WTC11 (cell line): ENCODE measurements at regions not wholly inside any gene's neighbourhood (a gene's known extent, or its start where the extent isn't known, plus 50 kb on each side); places are given as distances from the start of the nearest gene placed in this dataset.

Source experiments
- ATAC-seq: fragments of 200-7000 bp; cut with Tn5 transposase; 2 replicates; pipeline ENCODE4 v1.10.0; 2021; ENCODE audit warnings: mild to moderate bottlenecking, moderate library complexity
- CTCF ChIA-PET: fragments of 300-600 bp; sonication (Branson Sonifier 250); formaldehyde crosslinking; loops from one replicate; lab custom pipeline; 2021; ENCODE audit warnings: antibody characterized with exemption; lab: Charles Lee
- POLR2A ChIA-PET: fragments of 350-600 bp; sonication (Branson Sonifier 250); formaldehyde crosslinking; loops from one replicate; lab custom pipeline; 2021; ENCODE audit warnings: antibody characterized with exemption; lab: Charles Lee
- DNase-seq: peaks from one replicate; pipeline ENCODE4 v3.0.0; 2021; ENCODE audit warnings: low spot score
- H3K27ac Mint-ChIP-seq: 2 replicates; pipeline ENCODE4 v1.8.0; 2021; ENCODE audit warnings: mixed read lengths
- H3K27me3 Mint-ChIP-seq: 2 replicates; pipeline ENCODE4 v1.8.0; 2021; ENCODE audit warnings: low read depth, mild to moderate bottlenecking, moderate library complexity, mixed read lengths
- H3K36me3 Mint-ChIP-seq: 2 replicates; pipeline ENCODE4 v1.8.0; 2021; ENCODE audit warnings: mixed read lengths
- H3K4me1 Mint-ChIP-seq: 2 replicates; pipeline ENCODE4 v1.8.0; 2022; ENCODE audit warnings: mixed read lengths
- H3K4me3 Mint-ChIP-seq: 2 replicates; pipeline ENCODE4 v1.8.0; 2021; ENCODE audit warnings: mild to moderate bottlenecking, moderate library complexity, mixed read lengths
- H3K9me3 Mint-ChIP-seq: 2 replicates; pipeline ENCODE4 v1.8.0; 2021; ENCODE audit warnings: mixed read lengths
- E2F1 ChIP-seq: sonication (generic); formaldehyde crosslinking; IDR thresholded peaks from 2 replicates; pipeline ENCODE4 v1.8.0; 2022; ENCODE audit warnings: mild to moderate bottlenecking, missing genetic modification reagents
- FOXJ3 ChIP-seq: sonication (generic); formaldehyde crosslinking; IDR thresholded peaks from 2 replicates; pipeline ENCODE4 v1.9.0; 2021; ENCODE audit warnings: missing genetic modification reagents, mild to moderate bottlenecking, borderline replicate concordance
- FOXP4 ChIP-seq: sonication (generic); formaldehyde crosslinking; IDR thresholded peaks from 2 replicates; pipeline ENCODE4 v1.8.0; 2022; ENCODE audit warnings: mild to moderate bottlenecking, missing genetic modification reagents
- HMGA2 ChIP-seq: fragments of 250-450 bp; sonication (Bioruptor Pico); IDR thresholded peaks from 2 replicates; pipeline ENCODE4 v1.4.0; 2021; ENCODE audit warnings: mild to moderate bottlenecking, moderate library complexity
- JAZF1 ChIP-seq: fragments of 250-450 bp; sonication (Bioruptor Pico); IDR thresholded peaks from 2 replicates; pipeline ENCODE4 v1.9.0; 2021; ENCODE audit warnings: moderate library complexity, mild to moderate bottlenecking, inconsistent platforms
- MAX ChIP-seq: sonication (generic); formaldehyde crosslinking; IDR thresholded peaks from 2 replicates; pipeline ENCODE4 v1.8.0; 2022; ENCODE audit warnings: mild to moderate bottlenecking, missing genetic modification reagents
- NFATC4 ChIP-seq: fragments of 250-450 bp; sonication (Bioruptor Pico); IDR thresholded peaks from 2 replicates; pipeline ENCODE4 v1.9.0; 2021; ENCODE audit warnings: mild to moderate bottlenecking
- NFYB ChIP-seq: sonication (generic); formaldehyde crosslinking; conservative IDR thresholded peaks from 2 replicates; pipeline ENCODE4 v1.8.0; 2022; ENCODE audit warnings: low read depth, missing genetic modification reagents
- NR3C1 ChIP-seq: sonication (generic); formaldehyde crosslinking; conservative IDR thresholded peaks from 2 replicates; pipeline ENCODE4 v1.8.1; 2023; ENCODE audit warnings: low read depth, mild to moderate bottlenecking, missing genetic modification reagents
- OVOL2 ChIP-seq: fragments of 250-450 bp; sonication (Bioruptor Pico); IDR thresholded peaks from 2 replicates; pipeline ENCODE4 v1.9.0; 2021; ENCODE audit warnings: mild to moderate bottlenecking, borderline replicate concordance
- SOX15 ChIP-seq: fragments of 250-450 bp; sonication (Bioruptor Pico); IDR thresholded peaks from 2 replicates; pipeline ENCODE4 v1.9.0; 2021; ENCODE audit warnings: mild to moderate bottlenecking
- SP1 ChIP-seq: sonication (generic); formaldehyde crosslinking; conservative IDR thresholded peaks from 2 replicates; pipeline ENCODE4 v1.8.1; 2022; ENCODE audit warnings: missing genetic modification reagents
- USF1 ChIP-seq: sonication (generic); formaldehyde crosslinking; IDR thresholded peaks from 2 replicates; pipeline ENCODE4 v1.8.0; 2022; ENCODE audit warnings: mild to moderate bottlenecking, missing genetic modification reagents
- ZMAT4 ChIP-seq: fragments of 250-450 bp; sonication (Bioruptor Pico); IDR thresholded peaks from 2 replicates; pipeline ENCODE4 v1.9.0; 2021; ENCODE audit warnings: mild to moderate bottlenecking
- ZNF281 ChIP-seq: sonication (generic); formaldehyde crosslinking; IDR thresholded peaks from 2 replicates; pipeline ENCODE4 v1.8.0; 2023; ENCODE audit warnings: mild to moderate bottlenecking, missing genetic modification reagents
- ZNF396 ChIP-seq: fragments of 250-450 bp; sonication (Bioruptor Pico); IDR thresholded peaks from 2 replicates; pipeline ENCODE4 v1.8.0; 2021; ENCODE audit warnings: mild to moderate bottlenecking, moderate library complexity, borderline replicate concordance
- ZNF416 ChIP-seq: fragments of 250-450 bp; sonication (Bioruptor Pico); IDR thresholded peaks from 2 replicates; pipeline ENCODE4 v1.9.0; 2021; ENCODE audit warnings: mild to moderate bottlenecking, inconsistent platforms

GRCh38 chr1:95517506-95517905, 283.5 kb downstream of the RWDD3 start:
- ChIA-PET POLR2A (no interaction called here), CTCF (no interaction called here)
- H3K4me3 Mint-ChIP-seq: peak overlapping the region; percentile 18; the same call in 1 of the 2 replicates
- peaks cover 40% of the 10 kb centered on the region for H3K4me1 Mint-ChIP-seq
- H3K27ac Mint-ChIP-seq: no peak overlapping the region
- H3K9me3 Mint-ChIP-seq: peaks cover 31% of the 10 kb centered on the region
- TF ChIP-seq HMGA2 (CRISPR knock-in tag) (no peak), ZNF396 (CRISPR knock-in tag) (no peak), NR3C1 (CRISPR knock-in tag) (no peak), USF1 (CRISPR knock-in tag) (no peak), JAZF1 (CRISPR knock-in tag) (no peak), MAX (no peak), FOXP4 (CRISPR knock-in tag) (no peak), OVOL2 (CRISPR knock-in tag) (no peak), NFATC4 (CRISPR knock-in tag) (no peak), E2F1 (CRISPR knock-in tag) (no peak), ZNF281 (CRISPR knock-in tag) (no peak), FOXJ3 (no peak), SOX15 (CRISPR knock-in tag) (no peak), ZNF416 (no peak), NFYB (CRISPR knock-in tag) (no peak)
- H3K27me3 Mint-ChIP-seq: peaks cover 19% of the 10 kb centered on the region
- H3K36me3 Mint-ChIP-seq: peaks cover 15% of the 10 kb centered on the region
- DNase-seq (no peak), ATAC-seq (no peak)

GRCh38 chr1:95518310-95518709, 284.3 kb downstream of the RWDD3 start:
- TF ChIP-seq ZMAT4 (CRISPR knock-in tag) (peak; percentile 92; the same call in 1 of the 2 replicates), SP1 (CRISPR knock-in tag) (no peak)
- TF ChIP-seq, all 79 proteins: peak for 1
- Mint-ChIP-seq H3K27me3 (peaks cover 19% of the 10 kb centered on the region), H3K4me3 (peak overlapping the region; percentile 47), H3K27ac (peak overlapping the region; percentile 90; the same call in 1 of the 2 replicates), H3K36me3 (peaks cover 23% of the 10 kb centered on the region), H3K4me1 (peaks cover 36% of the 10 kb centered on the region), H3K9me3 (peaks cover 39% of the 10 kb centered on the region)
- ATAC-seq (peak; percentile 60), DNase-seq (no peak)
- CTCF ChIA-PET: no interaction called here
- POLR2A ChIA-PET: no interaction called here
